ENCODE measurements at regions not wholly inside any gene's neighbourhood (a gene's known extent, or its start where the extent isn't known, plus 50 kb on each side); places are given as distances from the start of the nearest gene placed in this dataset.
A peak's percentile ranks its signal among the peaks of the same experiment; 100 is the strongest.

GRCh38 chr15:39236375-39236774 is 344.5 kb upstream of the THBS1 start:
- Mint-ChIP-seq H3K4me1 (ENCODE audit: low read depth) (no peaks in the 10 kb centered on the region), H3K36me3 (ENCODE audit: insufficient read depth) (no peaks in the 10 kb centered on the region), H3K27me3 (ENCODE audit: low read depth) (peaks cover 3% of the 10 kb centered on the region), H3K4me3 (no peak overlapping the region), H3K9me3 (no peaks in the 10 kb centered on the region)
- ATAC-seq (no peak), DNase-seq (no peak)

GRCh38 chr15:39238443-39238842 is 342.4 kb upstream of the THBS1 start:
- DNase-seq (no peak), ATAC-seq (no peak)
- H3K36me3 Mint-ChIP-seq (ENCODE audit: insufficient read depth), result no peaks in the 10 kb centered on the region
- H3K4me3 Mint-ChIP-seq, result no peak overlapping the region
- H3K9me3 Mint-ChIP-seq, result no peaks in the 10 kb centered on the region
- no peaks in the 10 kb centered on the region for H3K4me1 Mint-ChIP-seq (ENCODE audit: low read depth)
- peaks cover 3% of the 10 kb centered on the region for H3K27me3 Mint-ChIP-seq (ENCODE audit: low read depth)

- Mint-ChIP-seq H3K4me3 (no peak overlapping the region), H3K36me3 (ENCODE audit: insufficient read depth) (no peaks in the 10 kb centered on the region), H3K9me3 (no peaks in the 10 kb centered on the region), H3K4me1 (ENCODE audit: low read depth) (no peaks in the 10 kb centered on the region), H3K27me3 (ENCODE audit: low read depth) (peaks cover 3% of the 10 kb centered on the region)
- DNase-seq (no peak), ATAC-seq (no peak)
Measured at GRCh38 chr15:39239562-39239961, 341.3 kb upstream of the THBS1 start.

GRCh38 chr15:39242345-39242744 is 338.5 kb upstream of the THBS1 start:
- ATAC-seq, result no peak
- no peaks in the 10 kb centered on the region for H3K36me3 Mint-ChIP-seq (ENCODE audit: insufficient read depth)
- no peak for DNase-seq

GRCh38 chr15:39243396-39243795 is 337.5 kb upstream of the THBS1 start:
- ATAC-seq (no peak), DNase-seq (no peak)
- H3K4me1 Mint-ChIP-seq (ENCODE audit: low read depth), result no peaks in the 10 kb centered on the region
- no peaks in the 10 kb centered on the region for H3K36me3 Mint-ChIP-seq (ENCODE audit: insufficient read depth)
- H3K27me3 Mint-ChIP-seq (ENCODE audit: low read depth), result no peaks in the 10 kb centered on the region
- H3K4me3 Mint-ChIP-seq, result no peak overlapping the region
- H3K9me3 Mint-ChIP-seq, result no peaks in the 10 kb centered on the region

More at GRCh38 chr15:39242345-39242744, 338.5 kb upstream of the THBS1 start:
- Mint-ChIP-seq H3K4me3 (no peak overlapping the region), H3K4me1 (ENCODE audit: low read depth) (no peaks in the 10 kb centered on the region), H3K9me3 (no peaks in the 10 kb centered on the region), H3K27me3 (ENCODE audit: low read depth) (no peaks in the 10 kb centered on the region)

- no peak for DNase-seq
- H3K4me1 Mint-ChIP-seq (ENCODE audit: low read depth), result no peaks in the 10 kb centered on the region
- H3K9me3 Mint-ChIP-seq, result no peaks in the 10 kb centered on the region
- no peak for ATAC-seq
- peaks cover 6% of the 10 kb centered on the region for H3K27me3 Mint-ChIP-seq (ENCODE audit: low read depth)
- no peak overlapping the region for H3K4me3 Mint-ChIP-seq
- H3K36me3 Mint-ChIP-seq (ENCODE audit: insufficient read depth), result no peaks in the 10 kb centered on the region
Measured at GRCh38 chr15:39244776-39245175, 336.1 kb upstream of the THBS1 start.

- H3K4me3 Mint-ChIP-seq, result no peak overlapping the region
- no peaks in the 10 kb centered on the region for H3K4me1 Mint-ChIP-seq (ENCODE audit: low read depth)
- H3K9me3 Mint-ChIP-seq, result no peaks in the 10 kb centered on the region
- H3K36me3 Mint-ChIP-seq (ENCODE audit: insufficient read depth), result no peaks in the 10 kb centered on the region
- ATAC-seq (no peak), DNase-seq (no peak)
- H3K27me3 Mint-ChIP-seq (ENCODE audit: low read depth), result peaks cover 6% of the 10 kb centered on the region
Measured at GRCh38 chr15:39246523-39246922, 334.4 kb upstream of the THBS1 start.

GRCh38 chr15:39247574-39247973 is 333.3 kb upstream of the THBS1 start:
- Mint-ChIP-seq H3K27me3 (ENCODE audit: low read depth) (peaks cover 6% of the 10 kb centered on the region), H3K4me3 (no peak overlapping the region), H3K4me1 (ENCODE audit: low read depth) (no peaks in the 10 kb centered on the region), H3K9me3 (no peaks in the 10 kb centered on the region), H3K36me3 (ENCODE audit: insufficient read depth) (no peaks in the 10 kb centered on the region)
- ATAC-seq, result no peak
- DNase-seq, result no peak

GRCh38 chr15:39248204-39248603 is 332.7 kb upstream of the THBS1 start:
- ATAC-seq (no peak), DNase-seq (no peak)
- no peaks in the 10 kb centered on the region for H3K36me3 Mint-ChIP-seq (ENCODE audit: insufficient read depth)
- no peaks in the 10 kb centered on the region for H3K9me3 Mint-ChIP-seq
- no peak overlapping the region for H3K4me3 Mint-ChIP-seq
- H3K27me3 Mint-ChIP-seq (ENCODE audit: low read depth), result peaks cover 6% of the 10 kb centered on the region
- H3K4me1 Mint-ChIP-seq (ENCODE audit: low read depth), result no peaks in the 10 kb centered on the region

GRCh38 chr15:39250001-39250400 is 330.9 kb upstream of the THBS1 start:
- no peak for DNase-seq
- H3K9me3 Mint-ChIP-seq, result no peaks in the 10 kb centered on the region
- H3K36me3 Mint-ChIP-seq (ENCODE audit: insufficient read depth), result no peaks in the 10 kb centered on the region
- no peak overlapping the region for H3K4me3 Mint-ChIP-seq
- H3K27me3 Mint-ChIP-seq (ENCODE audit: low read depth), result peaks cover 9% of the 10 kb centered on the region
- no peak for ATAC-seq
- no peaks in the 10 kb centered on the region for H3K4me1 Mint-ChIP-seq (ENCODE audit: low read depth)

- ATAC-seq (no peak), DNase-seq (no peak)
- Mint-ChIP-seq H3K9me3 (no peaks in the 10 kb centered on the region), H3K36me3 (ENCODE audit: insufficient read depth) (no peaks in the 10 kb centered on the region), H3K4me1 (ENCODE audit: low read depth) (no peaks in the 10 kb centered on the region), H3K27me3 (ENCODE audit: low read depth) (peaks cover 13% of the 10 kb centered on the region), H3K4me3 (no peak overlapping the region)
Measured at GRCh38 chr15:39250460-39251186, 330.3 kb upstream of the THBS1 start.

GRCh38 chr15:39251413-39252133 is 329.3 kb upstream of the THBS1 start:
- Mint-ChIP-seq H3K9me3 (no peaks in the 10 kb centered on the region), H3K27me3 (ENCODE audit: low read depth) (peaks cover 18% of the 10 kb centered on the region), H3K36me3 (ENCODE audit: insufficient read depth) (no peaks in the 10 kb centered on the region), H3K4me3 (no peak overlapping the region), H3K4me1 (ENCODE audit: low read depth) (no peaks in the 10 kb centered on the region)
- ATAC-seq (peak; percentile 65 to 92), DNase-seq (no peak)

GRCh38 chr15:39252134-39252470 is 328.8 kb upstream of the THBS1 start:
- no peaks in the 10 kb centered on the region for H3K4me1 Mint-ChIP-seq (ENCODE audit: low read depth)
- H3K9me3 Mint-ChIP-seq, result no peaks in the 10 kb centered on the region
- DNase-seq, result no peak
- ATAC-seq, result no peak
- peaks cover 21% of the 10 kb centered on the region for H3K27me3 Mint-ChIP-seq (ENCODE audit: low read depth)
- no peaks in the 10 kb centered on the region for H3K36me3 Mint-ChIP-seq (ENCODE audit: insufficient read depth)
- no peak overlapping the region for H3K4me3 Mint-ChIP-seq

GRCh38 chr15:39253552-39253951 is 327.3 kb upstream of the THBS1 start:
- DNase-seq, result no peak
- Mint-ChIP-seq H3K27me3 (ENCODE audit: low read depth) (peaks cover 27% of the 10 kb centered on the region), H3K9me3 (no peaks in the 10 kb centered on the region), H3K4me3 (no peak overlapping the region), H3K4me1 (ENCODE audit: low read depth) (no peaks in the 10 kb centered on the region), H3K36me3 (ENCODE audit: insufficient read depth) (no peaks in the 10 kb centered on the region)
- ATAC-seq, result no peak

- no peak for DNase-seq
- no peak for ATAC-seq
- Mint-ChIP-seq H3K9me3 (no peaks in the 10 kb centered on the region), H3K4me1 (ENCODE audit: low read depth) (no peaks in the 10 kb centered on the region), H3K36me3 (ENCODE audit: insufficient read depth) (no peaks in the 10 kb centered on the region), H3K27me3 (ENCODE audit: low read depth) (peaks cover 24% of the 10 kb centered on the region), H3K4me3 (no peak overlapping the region)
Measured at GRCh38 chr15:39254181-39254580, 326.7 kb upstream of the THBS1 start.
